Activated CD4-positive, alpha-beta T cell treated with anti-CD3 and anti-CD28 coated beads, Interleukin-2, amount 10 ng/mL, durations not matched to agents 7 days and 5 days (primary cell): ENCODE measurements at regions not wholly inside any gene's neighbourhood (a gene's known extent, or its start where the extent isn't known, plus 50 kb on each side); places are given as distances from the start of the nearest gene placed in this dataset.
"Not testable (repeated sequence)": the region's sequence is repeated elsewhere in the genome, so short reads cannot be mapped to it uniquely, and the experiment has no call there.

Source experiments
- CTCF ChIA-PET: fragments of 350-600 bp; sonication (Branson Sonifier 250); formaldehyde crosslinking; loops from one replicate; lab custom pipeline; 2021; ENCODE audit warnings: antibody characterized with exemption; lab: Charles Lee
- POLR2A ChIA-PET: fragments of 350-600 bp; sonication (Branson Sonifier 250); formaldehyde crosslinking; loops from one replicate; lab custom pipeline; 2021; ENCODE audit warnings: antibody characterized with exemption; lab: Charles Lee
- DNase-seq: peaks from one replicate; pipeline ENCODE4 v3.0.0-alpha.2; 2020
- H3K27ac Mint-ChIP-seq: one replicate; pipeline ENCODE4 v1.8.0; 2021; ENCODE audit warnings: mild to moderate bottlenecking, moderate library complexity, mixed read lengths
- H3K27me3 Mint-ChIP-seq: one replicate; pipeline ENCODE4 v1.8.0; 2021; ENCODE audit warnings: mixed read lengths
- H3K36me3 Mint-ChIP-seq: one replicate; pipeline ENCODE4 v1.8.0; 2021; ENCODE audit warnings: low read depth, mixed read lengths
- H3K4me1 Mint-ChIP-seq: one replicate; pipeline ENCODE4 v1.8.0; 2021; ENCODE audit warnings: mixed read lengths
- H3K4me3 Mint-ChIP-seq: one replicate; pipeline ENCODE4 v1.8.0; 2021; ENCODE audit warnings: mild to moderate bottlenecking, moderate library complexity, mixed read lengths
- H3K9me3 Mint-ChIP-seq: one replicate; pipeline ENCODE4 v1.8.0; 2021; ENCODE audit warnings: mixed read lengths

DNA sequence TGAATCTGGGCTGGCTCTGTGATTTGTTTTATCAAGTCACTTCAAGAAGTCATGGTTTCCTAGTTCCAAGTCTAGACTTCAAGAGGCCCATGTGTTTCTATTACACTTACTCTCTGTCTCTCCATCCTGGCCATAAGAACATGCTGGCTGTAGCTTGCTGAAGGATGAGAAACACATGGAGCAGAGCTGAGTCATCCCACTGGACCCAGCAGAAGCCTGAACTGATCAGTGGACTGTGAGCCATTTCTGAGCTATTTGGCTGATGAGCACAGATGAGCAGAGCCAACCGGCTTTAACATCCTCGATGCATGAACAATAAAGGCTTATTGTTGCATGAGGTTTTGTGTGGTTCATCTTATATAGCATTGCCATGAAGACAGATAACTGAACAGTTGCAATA lies 290.6 kb upstream of the BOD1L1 start:
- no peaks in the 10 kb centered on the region for H3K4me1 Mint-ChIP-seq
- no peak for DNase-seq
- POLR2A ChIA-PET, result no interaction called here
- peaks cover 5% of the 10 kb centered on the region for H3K27me3 Mint-ChIP-seq
- CTCF ChIA-PET, result no interaction called here
- H3K36me3 Mint-ChIP-seq, result no peaks in the 10 kb centered on the region
- H3K9me3 Mint-ChIP-seq, result no peaks in the 10 kb centered on the region
- H3K4me3 Mint-ChIP-seq, result no peak overlapping the region
- no peak overlapping the region for H3K27ac Mint-ChIP-seq

DNA sequence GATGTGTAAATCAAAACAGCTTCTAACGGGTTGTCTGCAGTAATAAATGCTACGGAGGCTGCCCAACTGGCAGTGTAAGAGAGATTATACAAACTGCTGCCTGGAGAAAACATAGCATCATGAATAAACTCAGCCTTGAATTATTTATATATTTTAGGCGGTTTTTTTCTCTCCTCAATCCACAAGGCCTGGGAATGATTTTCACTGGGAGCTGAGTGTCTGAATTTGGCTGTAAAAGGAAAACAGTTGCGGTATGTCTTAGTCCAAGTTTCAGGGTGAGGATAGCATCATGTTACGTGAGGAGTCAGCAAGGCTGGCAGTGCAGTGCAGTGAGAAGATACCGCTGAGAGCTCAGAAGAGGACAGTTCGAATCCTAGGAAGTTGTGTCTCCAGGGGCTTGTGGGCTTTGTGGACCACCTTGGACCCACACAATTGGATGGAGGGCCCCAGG lies 291.5 kb upstream of the BOD1L1 start:
- no peak for DNase-seq
- POLR2A ChIA-PET, result no interaction called here
- Mint-ChIP-seq H3K4me1 (no peaks in the 10 kb centered on the region), H3K27me3 (peaks cover 5% of the 10 kb centered on the region), H3K4me3 (no peak overlapping the region), H3K9me3 (no peaks in the 10 kb centered on the region), H3K36me3 (no peaks in the 10 kb centered on the region), H3K27ac (no peak overlapping the region)
- CTCF ChIA-PET, result no interaction called here

DNA sequence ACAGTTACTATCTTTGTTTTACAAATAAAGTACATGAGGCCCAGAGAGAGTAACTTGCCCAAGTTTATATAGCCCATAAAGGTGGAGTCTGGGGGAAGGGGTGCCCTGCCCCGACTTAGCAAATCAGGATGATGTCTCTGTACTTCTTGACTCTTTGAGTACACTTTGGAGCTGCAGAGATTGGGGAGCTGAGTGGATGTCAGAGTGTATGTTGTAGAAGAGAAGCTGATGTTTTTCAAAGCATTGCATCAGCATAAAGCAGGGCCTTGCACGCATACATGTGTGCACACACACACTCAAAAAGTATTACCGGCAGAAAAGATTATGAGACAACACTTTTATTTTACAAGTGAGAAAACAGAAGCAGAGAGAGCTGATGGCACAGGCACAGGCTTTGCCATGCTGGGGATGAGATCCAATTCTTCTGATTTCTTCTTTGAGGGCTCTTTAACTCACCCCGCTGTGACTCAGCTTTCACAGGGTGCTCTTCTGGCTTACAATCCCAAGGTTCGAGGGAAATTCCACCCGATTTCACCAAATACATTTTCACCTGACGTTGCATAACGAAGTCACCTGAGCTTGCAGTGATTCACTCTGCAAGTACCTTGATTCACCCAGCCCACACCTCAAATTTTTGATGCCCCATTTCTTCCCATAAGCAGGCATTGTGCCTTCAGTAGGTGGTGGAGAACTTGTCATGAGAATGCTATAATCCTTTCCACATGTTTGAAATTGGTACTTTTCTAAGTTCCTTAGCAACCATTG lies 292.8 kb upstream of the BOD1L1 start:
- Mint-ChIP-seq H3K4me3 (no peak overlapping the region), H3K9me3 (no peaks in the 10 kb centered on the region), H3K27ac (no peak overlapping the region), H3K4me1 (no peaks in the 10 kb centered on the region), H3K36me3 (no peaks in the 10 kb centered on the region), H3K27me3 (no peaks in the 10 kb centered on the region)
- no peak for DNase-seq
- ChIA-PET POLR2A (no interaction called here), CTCF (interaction anchor here (1.2 kb wide), 1 partner anchor 13 kb away, joined by 3 read pairs; no protein-coding TSS in a partner anchor)

DNA sequence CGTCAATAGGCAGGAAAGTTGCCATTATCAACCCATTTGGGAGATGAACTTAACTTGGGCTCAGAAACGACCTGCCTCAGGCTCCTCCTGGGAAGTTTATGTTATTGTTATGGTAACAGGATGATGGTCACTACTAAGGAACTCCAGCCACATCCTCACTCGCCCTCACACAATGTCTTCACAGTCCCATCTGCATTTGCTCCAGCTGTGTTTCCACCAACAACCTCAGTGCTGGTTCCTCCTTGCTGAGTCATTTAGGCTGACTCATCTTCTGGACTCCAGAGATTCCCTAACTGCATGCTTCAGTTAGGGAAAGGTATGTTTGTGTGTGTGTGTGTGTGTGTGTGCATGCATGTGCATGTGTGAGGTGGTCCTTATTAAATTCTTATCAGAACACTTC lies 293.4 kb upstream of the BOD1L1 start:
- no peaks in the 10 kb centered on the region for H3K36me3 Mint-ChIP-seq
- no peak overlapping the region for H3K27ac Mint-ChIP-seq
- ChIA-PET CTCF (interaction anchor here (1.2 kb wide), 1 partner anchor 12 kb away, joined by 3 read pairs; no protein-coding TSS in a partner anchor), POLR2A (no interaction called here)
- no peaks in the 10 kb centered on the region for H3K4me1 Mint-ChIP-seq
- H3K27me3 Mint-ChIP-seq, result no peaks in the 10 kb centered on the region
- H3K4me3 Mint-ChIP-seq, result no peak overlapping the region
- DNase-seq, result no peak
- no peaks in the 10 kb centered on the region for H3K9me3 Mint-ChIP-seq

DNA sequence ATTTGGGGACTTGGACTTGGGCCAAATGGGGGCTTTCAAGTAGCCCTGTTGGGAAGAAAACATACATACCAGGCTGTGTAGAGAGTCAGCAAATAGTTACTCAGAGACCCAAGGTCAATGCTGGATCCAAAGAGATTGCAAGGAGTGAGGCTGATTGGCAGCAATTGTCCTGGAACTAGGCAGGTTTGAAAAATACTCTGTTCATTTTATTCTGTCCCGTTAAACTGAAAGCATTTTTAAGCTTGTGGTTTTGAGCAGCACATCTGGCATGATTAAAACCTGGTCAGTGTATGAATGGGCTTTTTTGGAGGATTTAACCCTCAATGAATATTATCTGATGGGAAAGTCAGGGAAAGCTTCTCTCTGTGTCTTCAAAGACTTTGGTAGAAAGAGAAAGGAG lies 294.3 kb upstream of the BOD1L1 start:
- Mint-ChIP-seq H3K4me3 (no peak overlapping the region), H3K9me3 (no peaks in the 10 kb centered on the region), H3K27ac (no peak overlapping the region), H3K36me3 (no peaks in the 10 kb centered on the region), H3K27me3 (no peaks in the 10 kb centered on the region), H3K4me1 (no peaks in the 10 kb centered on the region)
- CTCF ChIA-PET, result no interaction called here
- no peak for DNase-seq
- POLR2A ChIA-PET, result no interaction called here

DNA sequence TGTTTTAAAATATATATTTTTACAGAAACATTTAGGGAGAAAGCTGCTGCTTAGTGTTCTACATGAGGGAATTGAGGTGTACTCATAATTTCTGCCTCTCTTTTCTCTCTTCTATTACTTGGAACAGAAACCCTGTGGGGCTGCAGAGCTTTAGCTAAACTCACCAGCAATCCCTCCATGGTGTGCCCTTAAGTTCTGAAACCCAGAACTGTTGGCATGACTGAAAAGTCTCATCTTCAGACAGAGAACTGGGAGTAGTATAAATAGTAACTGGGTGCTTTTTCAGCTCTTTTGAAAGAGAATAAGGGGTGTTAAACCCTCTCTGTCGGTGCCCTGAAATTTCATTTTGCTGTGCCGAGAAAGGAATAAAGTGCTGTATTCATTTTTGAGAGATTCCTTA lies 294.9 kb upstream of the BOD1L1 start:
- no peaks in the 10 kb centered on the region for H3K9me3 Mint-ChIP-seq

DNA sequence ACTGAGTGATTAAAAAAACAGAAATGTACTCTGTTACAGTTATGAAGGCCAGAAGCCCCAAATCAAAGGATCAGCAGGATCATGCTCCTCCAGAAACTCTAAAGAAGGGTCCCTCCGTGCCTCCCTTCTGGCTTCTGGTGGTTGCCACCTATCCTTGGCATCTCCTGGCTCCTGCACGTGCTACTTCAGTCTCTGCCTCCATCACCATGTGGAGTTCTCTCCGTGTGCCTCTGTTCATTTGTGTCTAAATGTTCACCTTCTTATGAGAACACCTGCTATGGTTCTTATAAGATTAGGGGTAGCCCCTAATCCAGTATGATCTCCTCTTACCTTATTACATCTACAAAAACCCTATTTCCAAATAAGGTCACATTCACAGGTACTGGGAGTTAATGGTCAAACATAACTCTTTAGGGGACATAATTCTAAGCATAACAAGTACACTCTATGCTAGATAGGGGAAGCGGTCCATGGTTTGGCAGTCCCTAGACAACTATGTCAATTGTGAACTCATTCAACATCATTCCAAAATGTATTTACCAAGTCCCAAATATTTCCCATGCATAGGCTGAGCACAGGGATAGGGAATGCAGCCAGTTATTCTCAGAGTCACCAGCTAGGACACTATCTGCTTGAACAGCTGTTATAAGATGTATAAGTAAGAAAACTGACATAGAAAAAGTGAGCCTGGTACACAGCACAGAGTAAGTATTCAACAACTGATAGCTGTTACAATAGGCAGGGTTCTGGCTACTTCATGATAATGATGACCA lies 295.5 kb upstream of the BOD1L1 start:
- no peak for DNase-seq
- no peak overlapping the region for H3K27ac Mint-ChIP-seq
- H3K27me3 Mint-ChIP-seq, result no peaks in the 10 kb centered on the region
- no peaks in the 10 kb centered on the region for H3K36me3 Mint-ChIP-seq
- no peaks in the 10 kb centered on the region for H3K4me1 Mint-ChIP-seq
- H3K4me3 Mint-ChIP-seq, result no peak overlapping the region
- POLR2A ChIA-PET, result no interaction called here
- CTCF ChIA-PET, result no interaction called here
- H3K9me3 Mint-ChIP-seq, result no peaks in the 10 kb centered on the region

More for the DNA sequence above, 294.9 kb upstream of the BOD1L1 start:
- POLR2A ChIA-PET, result no interaction called here
- CTCF ChIA-PET, result no interaction called here
- H3K27ac Mint-ChIP-seq, result no peak overlapping the region
- no peak for DNase-seq
- no peaks in the 10 kb centered on the region for H3K27me3 Mint-ChIP-seq
- no peaks in the 10 kb centered on the region for H3K36me3 Mint-ChIP-seq
- no peak overlapping the region for H3K4me3 Mint-ChIP-seq
- H3K4me1 Mint-ChIP-seq, result no peaks in the 10 kb centered on the region

DNA sequence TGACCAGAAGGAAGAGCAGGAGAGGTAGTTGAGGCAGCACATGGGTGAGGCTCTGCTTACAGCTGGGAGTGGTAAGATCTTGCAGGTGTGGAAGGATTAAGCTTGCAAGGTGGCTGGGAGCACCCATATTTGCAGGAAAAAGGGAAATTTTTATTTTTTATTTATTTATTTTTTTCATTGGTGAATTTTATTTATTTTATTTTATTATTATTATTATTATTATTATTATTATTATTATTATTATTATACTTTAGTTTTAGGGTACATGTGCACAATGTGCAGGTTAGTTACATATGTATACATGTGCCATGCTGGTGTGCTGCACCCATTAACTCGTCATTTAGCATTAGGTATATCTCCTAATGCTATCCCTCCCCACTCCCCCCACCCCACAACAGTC lies 297.4 kb upstream of the BOD1L1 start:
- H3K4me1 Mint-ChIP-seq, DNase-seq, H3K27me3 Mint-ChIP-seq, H3K4me3 Mint-ChIP-seq, H3K9me3 Mint-ChIP-seq, H3K27ac Mint-ChIP-seq, POLR2A ChIA-PET, H3K36me3 Mint-ChIP-seq: not testable (repeated sequence)
- CTCF ChIA-PET, result interaction anchor here (0.6 kb wide), 1 partner anchor 186 kb away, joined by 3 read pairs; no protein-coding TSS in a partner anchor

DNA sequence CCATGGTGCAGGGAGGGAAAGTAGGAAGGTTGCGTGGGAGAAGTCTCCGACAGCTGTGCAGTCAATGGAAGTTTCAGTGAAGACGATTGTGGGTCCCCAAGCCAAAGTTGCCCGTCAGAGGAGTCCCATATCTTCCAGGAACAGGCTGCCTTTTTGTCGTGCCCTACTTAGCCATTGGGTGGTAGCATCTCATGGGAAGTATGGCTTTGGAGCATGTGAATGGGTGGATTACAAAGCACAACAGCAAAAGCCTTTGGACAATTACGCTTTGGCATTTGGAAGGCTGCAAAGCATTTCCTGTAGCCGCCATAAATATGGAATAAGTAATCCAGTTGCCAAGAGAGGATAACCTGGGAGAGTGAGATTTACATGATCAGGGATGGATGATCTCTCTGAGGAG lies 300.7 kb upstream of the BOD1L1 start:
- H3K4me1 Mint-ChIP-seq, result no peaks in the 10 kb centered on the region
- POLR2A ChIA-PET, result no interaction called here
- no peak for DNase-seq
- no peak overlapping the region for H3K4me3 Mint-ChIP-seq
- CTCF ChIA-PET, result no interaction called here
- no peaks in the 10 kb centered on the region for H3K27me3 Mint-ChIP-seq
- H3K27ac Mint-ChIP-seq, result no peak overlapping the region
- H3K9me3 Mint-ChIP-seq, result no peaks in the 10 kb centered on the region
- no peaks in the 10 kb centered on the region for H3K36me3 Mint-ChIP-seq

DNA sequence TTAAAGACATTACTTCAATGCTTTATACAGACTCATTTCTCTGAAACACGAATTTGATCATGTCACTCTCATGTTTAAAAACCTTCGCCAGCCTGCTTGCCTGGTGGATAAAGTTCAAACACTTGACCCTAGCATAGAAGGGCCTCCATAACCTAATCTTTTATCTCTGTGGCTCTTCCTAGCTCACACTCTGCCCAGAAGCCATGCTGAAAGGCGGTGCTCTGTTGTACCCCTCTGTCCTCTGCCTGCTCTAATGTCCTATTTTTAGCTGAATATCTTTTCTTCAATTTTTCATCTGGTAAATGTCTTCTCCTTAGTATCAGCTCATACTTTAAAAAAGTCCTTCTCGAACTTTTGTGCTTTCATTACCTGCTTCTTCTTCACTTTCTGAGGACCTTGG lies 302.6 kb upstream of the BOD1L1 start:
- Mint-ChIP-seq H3K36me3 (no peaks in the 10 kb centered on the region), H3K4me3 (no peak overlapping the region), H3K9me3 (no peaks in the 10 kb centered on the region), H3K27me3 (no peaks in the 10 kb centered on the region), H3K27ac (no peak overlapping the region), H3K4me1 (no peaks in the 10 kb centered on the region)
- ChIA-PET CTCF (no interaction called here), POLR2A (no interaction called here)
- DNase-seq, result no peak

DNA sequence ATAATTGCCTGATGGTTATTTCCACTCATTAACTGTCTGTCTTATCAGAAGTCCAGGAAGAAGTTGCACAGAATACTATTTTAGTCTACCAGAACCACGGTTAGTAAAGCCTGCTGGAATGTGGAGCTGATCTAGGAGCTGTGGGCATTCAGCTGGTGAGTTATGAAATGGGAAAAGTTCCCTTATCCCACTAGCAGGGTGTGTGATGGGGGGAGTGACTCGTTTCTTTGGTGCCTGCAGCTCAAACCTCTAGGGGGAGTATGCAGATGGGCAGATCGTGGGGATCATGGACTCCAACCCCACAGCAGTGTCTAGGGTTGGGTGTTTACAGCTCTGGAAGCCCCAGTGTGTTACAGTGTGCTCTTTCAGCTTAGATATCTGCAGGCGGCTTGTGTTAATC lies 305.7 kb upstream of the BOD1L1 start:
- H3K4me3 Mint-ChIP-seq, result no peak overlapping the region
- no peak for DNase-seq
- H3K4me1 Mint-ChIP-seq, result no peaks in the 10 kb centered on the region
- CTCF ChIA-PET, result interaction anchor here (1.2 kb wide), 1 partner anchor 13 kb away, joined by 3 read pairs; no protein-coding TSS in a partner anchor
- no peaks in the 10 kb centered on the region for H3K36me3 Mint-ChIP-seq
- H3K9me3 Mint-ChIP-seq, result no peaks in the 10 kb centered on the region
- H3K27ac Mint-ChIP-seq, result no peak overlapping the region
- no peaks in the 10 kb centered on the region for H3K27me3 Mint-ChIP-seq
- POLR2A ChIA-PET, result no interaction called here

DNA sequence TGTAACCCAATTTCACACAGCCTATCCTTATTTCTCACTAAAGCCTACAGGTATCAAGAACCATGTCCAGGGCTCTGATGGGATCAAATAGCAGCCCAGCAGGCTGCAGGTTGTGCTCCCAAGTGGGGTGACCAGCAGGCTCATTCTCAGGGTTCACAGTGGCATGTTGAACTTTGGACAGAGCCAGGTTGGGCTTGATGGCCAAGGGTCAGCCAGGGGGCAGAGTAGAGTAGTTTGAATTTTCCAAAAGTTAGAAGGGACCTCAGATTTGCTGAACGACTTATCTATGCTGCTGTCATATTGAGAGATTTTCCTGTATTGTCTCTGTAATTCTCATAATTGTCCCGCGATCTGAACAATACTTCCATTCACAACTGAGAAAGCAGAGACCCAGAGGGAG lies 310.8 kb upstream of the BOD1L1 start:
- H3K9me3 Mint-ChIP-seq, result no peaks in the 10 kb centered on the region
- H3K27ac Mint-ChIP-seq, result no peak overlapping the region
- no peak for DNase-seq
- CTCF ChIA-PET, result no interaction called here
- no peaks in the 10 kb centered on the region for H3K4me1 Mint-ChIP-seq
- H3K36me3 Mint-ChIP-seq, result no peaks in the 10 kb centered on the region
- no peaks in the 10 kb centered on the region for H3K27me3 Mint-ChIP-seq
- no peak overlapping the region for H3K4me3 Mint-ChIP-seq
- POLR2A ChIA-PET, result no interaction called here

DNA sequence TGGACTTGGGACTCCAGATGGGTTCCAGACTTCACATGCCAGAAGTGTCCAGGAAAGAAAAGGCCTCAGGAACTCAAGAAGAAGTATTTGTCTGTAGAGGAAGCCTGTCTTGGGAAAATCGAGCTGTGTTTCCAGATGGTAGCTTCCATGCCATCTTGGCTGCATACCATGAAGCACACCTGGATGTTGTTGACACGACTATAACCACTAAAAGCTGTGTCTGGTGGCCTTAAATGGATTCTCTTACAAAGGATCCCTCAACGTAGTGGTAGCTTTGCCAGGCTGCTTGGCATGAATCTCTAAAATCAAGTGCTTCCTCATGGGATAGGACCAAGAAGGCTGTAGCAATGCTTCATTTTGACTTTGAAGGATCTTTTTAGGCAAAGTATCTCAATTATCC lies 313.4 kb upstream of the BOD1L1 start:
- POLR2A ChIA-PET, result no interaction called here
- Mint-ChIP-seq H3K27me3 (no peaks in the 10 kb centered on the region), H3K27ac (no peak overlapping the region), H3K9me3 (no peaks in the 10 kb centered on the region), H3K4me3 (no peak overlapping the region), H3K36me3 (no peaks in the 10 kb centered on the region), H3K4me1 (no peaks in the 10 kb centered on the region)
- DNase-seq, result no peak
- CTCF ChIA-PET, result interaction anchor here (0.5 kb wide), 1 partner anchor 42 kb away, joined by 3 read pairs; no protein-coding TSS in a partner anchor
